Glomerular visceral epithelial cell (primary cell): ENCODE measurements at regions not wholly inside any gene's neighbourhood (a gene's known extent, or its start where the extent isn't known, plus 50 kb on each side); places are given as distances from the start of the nearest gene placed in this dataset.
"Not testable (repeated sequence)": the region's sequence is repeated elsewhere in the genome, so short reads cannot be mapped to it uniquely, and the experiment has no call there.

Experiments used
- DNase-seq: peaks from one replicate; pipeline ENCODE4 v3.0.0-alpha.2; 2016; ENCODE audit errors: extremely low spot score

- no peak for DNase-seq
Measured at GRCh38 chr11:38721586-38722315, 2123.7 kb upstream of the RAG2 start.

DNA sequence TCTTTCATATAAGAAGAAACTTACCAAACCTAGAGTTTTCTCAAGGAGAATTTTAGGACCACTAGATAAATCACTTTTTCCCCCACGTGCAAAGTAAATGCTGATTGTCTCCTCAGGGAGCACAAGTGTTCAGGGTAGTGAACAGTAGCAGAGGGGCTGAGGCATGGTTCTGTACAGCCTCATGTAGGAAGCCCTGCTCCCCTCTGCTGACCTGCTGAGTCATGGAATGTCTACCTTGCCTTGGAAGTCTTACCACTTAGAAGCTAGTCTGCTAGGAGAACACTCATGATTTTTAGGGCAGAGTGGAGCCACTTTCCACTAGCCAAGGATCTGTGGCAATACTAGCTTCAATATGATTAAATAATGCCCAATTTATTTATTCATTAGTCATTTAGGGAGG lies 2120.6 kb upstream of the RAG2 start:
- no peak for DNase-seq

- DNase-seq = no peak
Measured at GRCh38 chr11:38718049-38718448, 2120.0 kb upstream of the RAG2 start.

GRCh38 chr11:38711110-38711509 lies 2113.1 kb upstream of the RAG2 start:
- DNase-seq = no peak

- no peak for DNase-seq
Measured at GRCh38 chr11:38710262-38710661, 2112.2 kb upstream of the RAG2 start.

- no peak for DNase-seq
Measured at GRCh38 chr11:38700111-38700510, 2102.1 kb upstream of the RAG2 start.

- no peak for DNase-seq
Measured at GRCh38 chr11:38693306-38693705, 2095.3 kb upstream of the RAG2 start.

GRCh38 chr11:38690211-38690610 lies 2092.2 kb upstream of the RAG2 start:
- DNase-seq = not testable (repeated sequence)

GRCh38 chr11:38687008-38687407 lies 2089.0 kb upstream of the RAG2 start:
- DNase-seq = no peak

DNA sequence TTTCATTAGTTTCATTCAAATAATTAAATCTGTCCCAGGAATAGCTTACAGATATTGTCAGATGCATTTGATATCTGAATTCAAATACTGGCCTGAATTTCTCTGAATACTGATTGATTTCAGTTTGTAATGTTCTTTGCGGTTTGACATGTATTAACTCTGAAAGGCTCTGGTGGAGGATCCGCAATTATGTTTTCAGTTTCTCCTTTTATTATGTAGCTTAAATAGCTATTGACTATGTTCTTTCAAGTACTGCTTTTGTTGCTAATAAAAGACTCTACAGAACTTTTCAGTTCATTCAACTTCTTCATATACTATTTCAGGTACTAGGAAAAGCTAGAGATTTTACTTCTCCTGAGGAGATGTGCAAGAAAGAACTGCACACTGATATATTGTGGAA lies 2085.4 kb upstream of the RAG2 start:
- DNase-seq = no peak

- no peak for DNase-seq
Measured at GRCh38 chr11:38680746-38681145, 2082.7 kb upstream of the RAG2 start.

DNA sequence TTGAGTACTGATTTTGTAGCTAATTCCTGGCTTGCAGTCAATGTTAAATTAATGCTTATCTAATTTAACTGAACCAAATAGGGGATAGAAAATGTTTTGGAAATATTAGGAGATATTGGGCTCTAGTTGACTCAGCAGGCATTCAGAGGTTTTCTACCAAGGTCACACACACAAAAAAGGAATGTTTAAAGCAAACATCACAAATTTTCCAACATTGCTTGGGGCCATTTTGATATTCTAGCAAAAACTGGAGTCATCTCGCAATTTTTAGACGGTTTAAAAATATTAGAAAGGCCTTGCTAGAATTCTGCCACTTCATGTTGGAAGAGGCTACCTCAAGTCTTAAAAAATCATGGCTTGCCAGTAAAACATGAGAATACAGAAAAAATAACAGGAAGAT lies 2082.1 kb upstream of the RAG2 start:
- DNase-seq = no peak

GRCh38 chr11:38672445-38672844 lies 2074.4 kb upstream of the RAG2 start:
- no peak for DNase-seq

- DNase-seq = no peak
Measured at GRCh38 chr11:38667359-38667758, 2069.3 kb upstream of the RAG2 start.

DNA sequence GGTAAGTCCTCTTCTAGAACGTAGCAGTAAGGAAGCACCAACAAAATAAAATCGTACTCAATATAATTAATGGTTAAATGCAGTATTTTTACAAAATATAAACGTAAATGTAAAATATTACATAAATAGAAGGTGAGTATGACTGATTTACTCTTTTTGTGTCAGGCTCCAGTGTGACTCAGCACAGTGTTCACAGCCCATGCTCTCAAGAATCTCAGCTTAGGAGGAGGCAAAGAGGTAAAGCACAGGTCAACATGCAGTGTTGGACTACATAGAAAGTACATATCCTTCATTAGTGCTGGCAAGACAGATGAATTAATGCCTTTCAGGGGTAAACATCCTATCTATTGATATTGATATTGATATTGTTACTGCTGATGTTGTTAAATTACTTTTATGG lies 2050.6 kb upstream of the RAG2 start:
- no peak for DNase-seq

DNA sequence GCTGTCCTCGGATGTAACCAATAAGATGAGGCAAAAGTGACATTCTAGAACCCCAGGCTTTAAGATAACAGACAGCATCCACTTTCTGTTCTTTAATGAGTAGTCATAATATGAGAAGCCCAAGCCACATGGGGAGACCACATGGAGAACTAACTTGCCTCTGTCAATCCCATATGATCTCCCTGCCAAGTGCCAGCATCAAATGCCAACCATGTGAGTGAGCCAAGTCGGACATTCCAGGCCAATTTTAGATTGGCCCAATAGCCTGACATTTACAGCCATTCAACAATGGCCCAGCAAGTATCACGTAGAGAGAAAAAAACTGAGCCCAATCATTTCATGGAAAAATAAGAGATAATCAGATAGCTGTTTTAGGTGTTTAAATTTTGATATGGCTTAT lies 2048.3 kb upstream of the RAG2 start:
- DNase-seq = no peak

DNA sequence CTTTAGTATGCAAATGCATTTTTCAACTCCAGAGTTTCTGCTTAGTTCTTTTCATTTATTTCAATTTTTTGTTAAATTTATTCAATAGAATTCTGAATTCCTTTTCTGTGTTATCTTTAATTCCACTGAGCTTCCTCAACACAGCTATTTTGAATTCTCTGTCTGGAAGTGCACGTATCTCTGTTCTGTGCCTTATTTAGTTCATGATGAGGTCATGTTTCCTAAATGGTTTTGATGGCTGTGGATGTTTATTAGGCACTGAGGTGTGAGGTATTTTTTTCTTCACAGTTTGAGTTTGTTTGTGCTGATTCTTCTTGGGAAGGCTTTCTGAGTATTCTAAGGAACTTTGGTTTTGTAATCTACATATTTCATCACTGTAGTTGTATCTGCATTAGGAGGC lies 2042.8 kb upstream of the RAG2 start:
- DNase-seq = no peak

DNA sequence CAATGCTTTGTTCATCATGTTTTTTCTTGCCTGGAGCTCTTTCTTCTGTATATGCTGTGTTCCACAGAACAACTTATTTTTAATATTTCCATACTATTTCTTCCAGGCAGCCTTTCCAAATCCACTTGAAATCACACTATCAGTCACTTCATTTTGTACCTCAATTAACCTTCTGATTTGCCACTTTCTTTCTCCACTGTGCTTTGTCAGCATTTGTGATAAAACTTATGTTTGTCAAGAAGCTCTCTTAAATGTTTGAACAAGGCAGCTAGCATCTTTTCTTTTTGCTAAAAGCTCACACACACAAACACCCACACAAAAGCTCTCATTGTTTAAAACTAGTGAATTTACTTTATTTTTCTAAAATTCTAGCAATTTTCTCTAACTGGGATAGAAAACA lies 2014.7 kb upstream of the RAG2 start:
- no peak for DNase-seq

GRCh38 chr11:38601371-38601770 lies 2003.3 kb upstream of the RAG2 start:
- DNase-seq = not testable (repeated sequence)

GRCh38 chr11:38598418-38598817 lies 2000.4 kb upstream of the RAG2 start:
- no peak for DNase-seq

- DNase-seq = not testable (repeated sequence)
Measured at GRCh38 chr11:38595359-38596016, 1997.5 kb upstream of the RAG2 start.

DNA sequence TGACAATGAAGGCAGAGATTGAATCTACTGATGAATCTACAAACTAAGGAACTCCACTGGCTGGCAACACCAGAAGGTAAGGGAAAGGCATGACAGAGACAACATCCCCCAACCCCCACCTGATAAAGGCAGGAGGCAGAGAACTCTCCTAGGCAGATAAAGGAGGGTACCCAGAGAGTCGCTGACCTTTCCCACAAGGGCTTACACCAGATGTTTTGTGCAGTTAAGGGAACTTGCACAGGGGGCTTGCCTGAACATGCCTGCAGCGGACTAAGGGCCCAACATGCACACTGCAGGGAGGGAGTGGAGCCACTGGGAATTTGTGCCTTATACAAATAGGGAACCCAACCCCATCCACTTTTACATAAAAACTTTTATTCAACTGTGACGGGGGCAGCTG lies 1996.9 kb upstream of the RAG2 start:
- DNase-seq = no peak

- no peak for DNase-seq
Measured at GRCh38 chr11:38593649-38594048, 1995.6 kb upstream of the RAG2 start.

- no peak for DNase-seq
Measured at GRCh38 chr11:38582756-38583155, 1984.7 kb upstream of the RAG2 start.
